IMR-90 (cell line): ENCODE measurements at regions not wholly inside any gene's neighbourhood (a gene's known extent, or its start where the extent isn't known, plus 50 kb on each side); places are given as distances from the start of the nearest gene placed in this dataset.

ENCODE experiments used
- ATAC-seq: fragments of 200-7000 bp; cut with Tn5 transposase; 2 replicates; pipeline ENCODE4 v1.9.1; 2020; ENCODE audit warnings: low read depth, mild to moderate bottlenecking, moderate library complexity
- BruUV-seq: library from RNA; stranded (reverse); fragments of 400-500 nt; replicated peaks from 2 replicates; lab custom pipeline; 2021; lab: Mats Ljungman, UMichigan
- CTCF ChIA-PET: fragments of 300-600 bp; formaldehyde crosslinking; extraction: SDS; loops from one replicate; lab custom pipeline; 2021; ENCODE audit warnings: antibody characterized with exemption; lab: Yijun Ruan, JAX
- POLR2A ChIA-PET: fragments of 300-600 bp; sonication (Branson Sonifier 250); formaldehyde crosslinking; loops from one replicate; lab custom pipeline; 2022; ENCODE audit warnings: antibody characterized with exemption; ENCODE audit not compliant: unreplicated experiment; lab: Charles Lee
- DNase-seq: peaks from one replicate; pipeline ENCODE4 v3.0.0; 2013
- H2AFZ ChIP-seq: replicated peaks from 2 replicates; pipeline ENCODE3; 2013; ENCODE audit warnings: low read length, mild to moderate bottlenecking; ENCODE audit not compliant: poor library complexity
- H2AK5ac ChIP-seq: 2 replicates; pipeline ENCODE4 v1.6.1; 2013; ENCODE audit warnings: low read depth, low read length, inconsistent platforms
- H2AK9ac ChIP-seq: replicated peaks from 2 replicates; pipeline ENCODE3; 2013; ENCODE audit warnings: mild to moderate bottlenecking, low read depth, low read length, moderate library complexity; ENCODE audit not compliant: poor library complexity
- H2BK120ac ChIP-seq: 2 replicates; pipeline ENCODE4 v1.6.1; 2013; ENCODE audit warnings: low read depth, low read length, inconsistent platforms
- H2BK15ac ChIP-seq: 3 replicates; pipeline ENCODE4 v1.6.1; 2013; ENCODE audit warnings: low read depth, low read length, inconsistent platforms
- H2BK20ac ChIP-seq: 2 replicates; pipeline ENCODE4 v1.6.1; 2013; ENCODE audit warnings: low read depth, mild to moderate bottlenecking, inconsistent platforms, low read length, moderate library complexity
- H2BK5ac ChIP-seq: 2 replicates; pipeline ENCODE4 v1.6.1; 2013; ENCODE audit warnings: mild to moderate bottlenecking, low read depth, low read length, inconsistent platforms; ENCODE audit not compliant: poor library complexity, severe bottlenecking
- H3K14ac ChIP-seq: replicated peaks from 2 replicates; pipeline ENCODE4 v1.6.1; 2013; ENCODE audit warnings: low read depth, low read length, inconsistent platforms
- H3K18ac ChIP-seq: 2 replicates; pipeline ENCODE4 v1.6.1; 2013; ENCODE audit warnings: low read depth, low read length, control low read depth
- H3K23ac ChIP-seq: 2 replicates; pipeline ENCODE4 v1.6.1; 2013; ENCODE audit warnings: low read depth, low read length, inconsistent platforms
- H3K27ac ChIP-seq: 2 replicates; pipeline ENCODE4 v1.5.1; 2013; ENCODE audit warnings: mild to moderate bottlenecking, control low read depth, low read length; ENCODE audit not compliant: insufficient read depth
- H3K27me3 ChIP-seq: 2 replicates; pipeline ENCODE4 v1.6.1; 2013; ENCODE audit warnings: low read length; ENCODE audit not compliant: control insufficient read depth, insufficient read depth
- H3K36me3 ChIP-seq: 2 replicates; pipeline ENCODE4 v1.6.1; 2013; ENCODE audit warnings: low read length, mixed read lengths; ENCODE audit not compliant: control insufficient read depth, insufficient read depth
- H3K4ac ChIP-seq: 2 replicates; pipeline ENCODE4 v1.6.1; 2013; ENCODE audit warnings: low read depth, low read length, inconsistent platforms
- H3K4me1 ChIP-seq: 2 replicates; pipeline ENCODE4 v1.6.1; 2013; ENCODE audit warnings: low read length, mixed read lengths; ENCODE audit not compliant: control insufficient read depth, insufficient read depth
- H3K4me2 ChIP-seq: 2 replicates; pipeline ENCODE4 v1.6.1; 2013; ENCODE audit warnings: low read depth, mild to moderate bottlenecking, control low read depth, low read length, moderate library complexity
- H3K4me3 ChIP-seq: 2 replicates; pipeline ENCODE4 v1.5.1; 2013; ENCODE audit warnings: low read depth, mild to moderate bottlenecking, control low read depth, low read length, moderate library complexity; ENCODE audit not compliant: insufficient read depth
- H3K56ac ChIP-seq: 2 replicates; pipeline ENCODE4 v1.6.1; 2013; ENCODE audit warnings: low read length, inconsistent platforms; ENCODE audit not compliant: insufficient read depth; ENCODE audit errors: extremely low read depth
- H3K79me1 ChIP-seq, 2 experiments: 2 replicates each; pipeline ENCODE4 v1.6.1; 2013; ENCODE audit warnings: low read length in 2 of 2, inconsistent platforms in 1 of 2, low read depth in 1 of 2
- H3K9ac ChIP-seq: 2 replicates; pipeline ENCODE4 v1.6.1; 2013; ENCODE audit warnings: low read depth, low read length, control low read depth
- H3K9me1 ChIP-seq: 2 replicates; pipeline ENCODE4 v1.6.1; 2013; ENCODE audit warnings: low read length, inconsistent platforms; ENCODE audit not compliant: insufficient read depth
- H3K9me3 ChIP-seq: 2 replicates; pipeline ENCODE4 v1.6.1; 2013; ENCODE audit warnings: low read length; ENCODE audit not compliant: control insufficient read depth, insufficient read depth
- H4K20me1 ChIP-seq: 2 replicates; pipeline ENCODE4 v1.6.1; 2013; ENCODE audit warnings: low read length, inconsistent platforms; ENCODE audit not compliant: insufficient read depth
- H4K5ac ChIP-seq: 2 replicates; pipeline ENCODE4 v1.6.1; 2013; ENCODE audit warnings: mild to moderate bottlenecking, low read depth, low read length, control low read depth
- H4K8ac ChIP-seq, 2 experiments: 2 replicates each; pipeline ENCODE4 v1.6.1; 2013; ENCODE audit warnings: low read depth in 2 of 2, low read length in 2 of 2, control low read depth in 1 of 2, inconsistent platforms in 1 of 2
- H4K91ac ChIP-seq: 2 replicates; pipeline ENCODE4 v1.6.1; 2013; ENCODE audit warnings: low read depth, low read length, inconsistent platforms; ENCODE audit not compliant: insufficient read depth
- CTCF ChIP-seq: conservative IDR thresholded peaks from 2 replicates; pipeline ENCODE4 v1.5.1; 2012; ENCODE audit warnings: mild to moderate bottlenecking, low read depth, low read length, improper control_type of control experiment
- MXI1 ChIP-seq: IDR thresholded peaks from 2 replicates; pipeline ENCODE4 v1.6.1; 2012; ENCODE audit warnings: low read depth, mild to moderate bottlenecking, low read length, moderate library complexity, borderline replicate concordance
- POLR2A ChIP-seq: IDR thresholded peaks from 2 replicates; pipeline ENCODE4 v1.6.1; 2012; ENCODE audit warnings: mild to moderate bottlenecking, low read depth, low read length
- RAD21 ChIP-seq: IDR thresholded peaks from 2 replicates; pipeline ENCODE4 v1.6.1; 2012; ENCODE audit warnings: low read length, improper control_type of control experiment
- RCOR1 ChIP-seq: IDR thresholded peaks from 2 replicates; pipeline ENCODE4 v1.6.1; 2012; ENCODE audit warnings: mild to moderate bottlenecking, low read length, improper control_type of control experiment; ENCODE audit not compliant: insufficient replicate concordance
- SMC3 ChIP-seq: fragments of 150-350 bp; IDR thresholded peaks from 2 replicates; pipeline ENCODE4 v1.6.1; 2016; ENCODE audit warnings: low read depth, mild to moderate bottlenecking, antibody characterized with exemption, low read length, moderate library complexity
- WGBS, 2 experiments: methylation state at CpG; one replicate each; pipeline versions ENCODE4 v1.1.5 to v1.1.7; 2013; ENCODE audit warnings: missing lambda C conversion rate in 2 of 2; ENCODE audit not compliant: insufficient read length in 1 of 2; ENCODE audit errors: extremely low coverage in 2 of 2; 5-methylcytosine and 5-hydroxymethylcytosine counted together
- dilution Hi-C: fragments of 300-500 bp; cut with HindIII; formaldehyde crosslinking; loops from one replicate; pipeline ENCODE4 v1.14.3; 2018; ENCODE audit warnings: low sequenced_read_pairs; ENCODE audit not compliant: unreplicated experiment
- in situ Hi-C: fragments of 300-500 bp; cut with MboI; formaldehyde crosslinking; loops from 3 replicates; pipeline ENCODE4 v1.14.3; 2019; ENCODE audit warnings: low sequenced_read_pairs, inconsistent platforms, mixed read lengths
- intact Hi-C: fragments of 100-400 bp; cut with micrococcal nuclease; formaldehyde crosslinking; loops from 2 replicates; pipeline ENCODE4 v1.10.0; 2022

GRCh38 chr4:155442267-155443105, 65.7 kb upstream of the MAP9 start:
- H4K8ac ChIP-seq, result peak overlapping the region in 1 of 2 experiments; percentile 16; a peak in 1 of 4 replicates
- in situ Hi-C loops, result loop anchor here (10.0 kb wide), 2 partner anchors 342 to 512 kb away; partner anchors contain the start of gene CTSO
- CTCF ChIA-PET, result interaction anchor here (0.7 kb wide), 1 partner anchor 15 kb away, joined by 3 read pairs; no protein-coding TSS in a partner anchor
- H3K4ac ChIP-seq, result peak overlapping the region; percentile 34; the same call in 1 of the 2 replicates
- no peaks in the 10 kb centered on the region for H3K9me1 ChIP-seq
- no peak overlapping the region for H2BK15ac ChIP-seq
- 0% methylated on average over 1 of the region's 10 CpGs; no CpG with 5 or more reads in 1 of the 2 experiments for WGBS, 2 experiments
- peak overlapping the region; percentile 54; the same call in 1 of the 2 replicates for H2BK20ac ChIP-seq
- H3K18ac ChIP-seq, result peak overlapping the region; percentile 81
- no peak overlapping the region for H3K56ac ChIP-seq
- POLR2A ChIA-PET, result no interaction called here
- H4K20me1 ChIP-seq, result no peaks in the 10 kb centered on the region
- no TSS peak for BruUV-seq
- 0 out of 2 replicates have a peak overlapping the region, but pooled peaks have one; percentile 5 for H2BK120ac ChIP-seq
- H3K79me1 ChIP-seq, result no peaks in the 10 kb centered on the region
- no peak overlapping the region for H3K9ac ChIP-seq
- H4K91ac ChIP-seq, result no peak overlapping the region
- H3K23ac ChIP-seq, result no peak overlapping the region
- H2AK9ac ChIP-seq, result no peak overlapping the region
- DNase-seq (peak; percentile 76), ATAC-seq (peak; percentile 94)
- intact Hi-C loops, result loop anchor here (1.0 to 5.0 kb wide), 4 partner anchors 80 to 511 kb away; partner anchors contain the start of gene CTSO
- H3K9me3 ChIP-seq, result peaks cover 2% of the 10 kb centered on the region; the same call in 1 of the 2 replicates
- no peak overlapping the region for H3K4me3 ChIP-seq
- H3K4me2 ChIP-seq, result peak overlapping the region; percentile 27; the same call in 1 of the 2 replicates
- 0 out of 2 replicates have a peak overlapping the region, but pooled peaks have one; percentile 0 for H2AK5ac ChIP-seq
- TF ChIP-seq CTCF (peak; percentile 92), POLR2A (no peak), SMC3 (peak; percentile 93), RCOR1 (no peak), RAD21 (peak; percentile 92), MXI1 (no peak)
- H2BK5ac ChIP-seq, result no peak overlapping the region
- 0 out of 2 replicates have a peak overlapping the region, but pooled peaks have one; percentile 38 for H4K5ac ChIP-seq
- H3K14ac ChIP-seq, result peak overlapping the region; percentile 64; the same call in 1 of the 2 replicates
- no peak overlapping the region for H2AFZ ChIP-seq
- peaks cover 2% of the 10 kb centered on the region; the same call in 1 of the 2 replicates for H3K4me1 ChIP-seq
- H3K36me3 ChIP-seq, result no peaks in the 10 kb centered on the region
- H3K27me3 ChIP-seq, result no peaks in the 10 kb centered on the region
- H3K27ac ChIP-seq, result peak overlapping the region; percentile 48; the same call in 1 of the 2 replicates
- dilution Hi-C loops, result no loop called here
